Mesothelial cell of epicardium (in vitro differentiated cells): ENCODE measurements at regions not wholly inside any gene's neighbourhood (a gene's known extent, or its start where the extent isn't known, plus 50 kb on each side); places are given as distances from the start of the nearest gene placed in this dataset.

Source experiments
- DNase-seq, 2 experiments: peaks; one replicate each; pipeline ENCODE4 v3.0.0; 2021; ENCODE audit warnings: low spot score in 2 of 2; ENCODE audit not compliant: unreplicated experiment in 2 of 2
- H3K27ac Mint-ChIP-seq: 2 replicates; pipeline ENCODE4 v1.8.0; 2021; ENCODE audit warnings: mixed read lengths
- H3K27me3 Mint-ChIP-seq: 2 replicates; pipeline ENCODE4 v1.8.0; 2021; ENCODE audit warnings: low read depth, mixed read lengths
- H3K36me3 Mint-ChIP-seq: 2 replicates; pipeline ENCODE4 v1.8.0; 2021; ENCODE audit warnings: mixed read lengths
- H3K4me1 Mint-ChIP-seq: 2 replicates; pipeline ENCODE4 v1.8.0; 2021; ENCODE audit warnings: mixed read lengths
- H3K4me3 Mint-ChIP-seq: 2 replicates; pipeline ENCODE4 v1.8.0; 2021; ENCODE audit warnings: mild to moderate bottlenecking, moderate library complexity, mixed read lengths
- H3K9me3 Mint-ChIP-seq: 2 replicates; pipeline ENCODE4 v1.8.0; 2021; ENCODE audit warnings: mixed read lengths
- TF ChIP-seq, protein P1 (sequence below): fragments of 200-600 bp; sonication (generic); IDR thresholded peaks from one replicate; pipeline ENCODE4 v1.5.0; 2021; ENCODE audit warnings: antibody characterized with exemption; ENCODE audit not compliant: unreplicated experiment

DNA sequence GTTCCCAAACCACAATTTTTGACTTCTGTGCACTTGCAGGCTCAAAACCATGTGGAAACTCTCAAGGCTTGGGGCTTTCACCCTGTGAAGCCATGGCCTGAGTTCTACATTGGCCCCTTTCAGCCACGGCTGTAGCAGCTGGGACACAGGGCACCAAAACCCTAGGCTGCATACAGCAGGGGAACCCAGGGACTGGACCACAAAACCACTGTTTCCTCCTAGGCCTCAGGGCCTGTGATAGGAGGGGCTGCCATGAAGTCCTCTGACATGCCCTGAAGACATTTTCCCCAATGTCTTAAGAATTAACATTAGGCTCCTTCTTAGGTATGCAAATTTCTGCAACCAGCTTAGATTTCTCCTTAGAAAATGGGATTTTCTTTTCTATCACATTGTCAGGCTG, 312.1 kb upstream of the TUSC1 start:
- Mint-ChIP-seq H3K36me3 (no peaks in the 10 kb centered on the region), H3K4me3 (no peak overlapping the region)
- no peak for DNase-seq

DNA sequence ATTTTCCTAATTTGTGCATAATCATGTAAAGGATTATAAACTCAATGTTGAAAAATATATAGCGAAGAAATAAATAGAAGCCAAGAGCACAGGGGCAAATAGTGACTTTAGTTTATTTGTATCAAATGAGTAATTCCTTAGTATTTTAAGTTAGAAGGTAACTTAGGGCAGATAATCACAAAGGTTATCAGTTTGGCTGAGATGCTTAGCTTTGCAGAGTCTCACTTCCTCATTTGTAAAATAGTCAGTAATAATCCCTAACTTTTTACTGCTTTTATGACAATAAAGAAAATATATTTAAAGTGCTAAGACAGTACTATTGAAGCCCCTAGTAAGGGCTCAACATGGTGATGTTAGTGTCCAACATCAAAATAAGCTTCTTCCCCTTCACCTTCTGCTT, 297.4 kb upstream of the TUSC1 start:
- TF ChIP-seq, protein P1, sequence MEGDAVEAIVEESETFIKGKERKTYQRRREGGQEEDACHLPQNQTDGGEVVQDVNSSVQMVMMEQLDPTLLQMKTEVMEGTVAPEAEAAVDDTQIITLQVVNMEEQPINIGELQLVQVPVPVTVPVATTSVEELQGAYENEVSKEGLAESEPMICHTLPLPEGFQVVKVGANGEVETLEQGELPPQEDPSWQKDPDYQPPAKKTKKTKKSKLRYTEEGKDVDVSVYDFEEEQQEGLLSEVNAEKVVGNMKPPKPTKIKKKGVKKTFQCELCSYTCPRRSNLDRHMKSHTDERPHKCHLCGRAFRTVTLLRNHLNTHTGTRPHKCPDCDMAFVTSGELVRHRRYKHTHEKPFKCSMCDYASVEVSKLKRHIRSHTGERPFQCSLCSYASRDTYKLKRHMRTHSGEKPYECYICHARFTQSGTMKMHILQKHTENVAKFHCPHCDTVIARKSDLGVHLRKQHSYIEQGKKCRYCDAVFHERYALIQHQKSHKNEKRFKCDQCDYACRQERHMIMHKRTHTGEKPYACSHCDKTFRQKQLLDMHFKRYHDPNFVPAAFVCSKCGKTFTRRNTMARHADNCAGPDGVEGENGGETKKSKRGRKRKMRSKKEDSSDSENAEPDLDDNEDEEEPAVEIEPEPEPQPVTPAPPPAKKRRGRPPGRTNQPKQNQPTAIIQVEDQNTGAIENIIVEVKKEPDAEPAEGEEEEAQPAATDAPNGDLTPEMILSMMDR = no peak
- Mint-ChIP-seq H3K27ac (no peak overlapping the region), H3K27me3 (no peaks in the 10 kb centered on the region), H3K36me3 (no peaks in the 10 kb centered on the region), H3K4me3 (no peak overlapping the region), H3K9me3 (peaks cover 15% of the 10 kb centered on the region), H3K4me1 (no peaks in the 10 kb centered on the region)
- DNase-seq = no peak

More for the DNA sequence above, 312.1 kb upstream of the TUSC1 start:
- TF ChIP-seq, protein P1 = no peak
- no peaks in the 10 kb centered on the region for H3K4me1 Mint-ChIP-seq
- no peaks in the 10 kb centered on the region for H3K27me3 Mint-ChIP-seq
- H3K9me3 Mint-ChIP-seq = peaks cover 66% of the 10 kb centered on the region
- H3K27ac Mint-ChIP-seq = no peak overlapping the region

DNA sequence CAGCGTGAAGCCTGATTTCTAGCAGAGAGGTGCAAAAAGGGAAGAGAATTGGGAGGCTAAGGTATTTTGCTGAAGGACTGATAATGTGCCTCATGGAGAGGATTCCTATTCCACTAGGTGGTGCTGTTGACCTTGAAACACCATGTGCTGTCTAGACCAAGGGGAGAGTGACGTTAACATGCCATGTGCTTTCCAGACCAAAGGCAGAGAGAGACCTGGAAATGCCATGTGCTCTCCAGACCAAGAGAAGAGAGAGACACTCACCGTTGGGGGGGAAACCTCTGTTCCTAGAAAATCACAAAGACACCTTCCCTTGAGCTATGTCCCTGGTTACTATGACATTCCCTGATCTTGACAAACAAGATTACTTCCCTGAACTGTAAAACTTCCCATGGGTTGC, 286.0 kb upstream of the TUSC1 start:
- Mint-ChIP-seq H3K4me1 (no peaks in the 10 kb centered on the region), H3K4me3 (no peak overlapping the region), H3K36me3 (no peaks in the 10 kb centered on the region), H3K9me3 (peaks cover 15% of the 10 kb centered on the region), H3K27me3 (no peaks in the 10 kb centered on the region), H3K27ac (no peak overlapping the region)
- DNase-seq = no peak
- TF ChIP-seq, protein P1 = peak; percentile 24

DNA sequence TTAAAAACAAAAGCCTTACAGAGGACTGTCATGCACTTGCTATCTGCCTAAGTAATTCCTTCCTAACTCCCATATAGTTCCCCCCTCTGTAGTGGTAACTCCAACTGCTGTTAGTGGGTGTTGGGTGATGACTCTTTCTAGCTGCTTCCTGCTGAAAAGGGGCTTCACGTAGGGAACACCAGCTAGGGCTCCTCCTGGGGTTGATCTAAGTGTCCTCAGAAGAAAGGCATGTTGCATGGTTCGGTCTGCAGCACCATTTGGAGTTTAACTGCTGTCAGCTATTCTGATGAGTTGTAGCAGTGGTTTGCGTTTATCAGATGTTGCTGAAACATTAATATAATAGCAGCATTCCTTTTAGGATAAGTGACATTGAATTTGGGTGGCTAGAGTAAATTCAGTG, 281.9 kb upstream of the TUSC1 start:
- no peak overlapping the region for H3K27ac Mint-ChIP-seq
- peaks cover 10% of the 10 kb centered on the region for H3K9me3 Mint-ChIP-seq
- DNase-seq = no peak
- H3K36me3 Mint-ChIP-seq = no peaks in the 10 kb centered on the region
- TF ChIP-seq, protein P1 = no peak
- H3K4me1 Mint-ChIP-seq = no peaks in the 10 kb centered on the region
- no peak overlapping the region for H3K4me3 Mint-ChIP-seq
- no peaks in the 10 kb centered on the region for H3K27me3 Mint-ChIP-seq

DNA sequence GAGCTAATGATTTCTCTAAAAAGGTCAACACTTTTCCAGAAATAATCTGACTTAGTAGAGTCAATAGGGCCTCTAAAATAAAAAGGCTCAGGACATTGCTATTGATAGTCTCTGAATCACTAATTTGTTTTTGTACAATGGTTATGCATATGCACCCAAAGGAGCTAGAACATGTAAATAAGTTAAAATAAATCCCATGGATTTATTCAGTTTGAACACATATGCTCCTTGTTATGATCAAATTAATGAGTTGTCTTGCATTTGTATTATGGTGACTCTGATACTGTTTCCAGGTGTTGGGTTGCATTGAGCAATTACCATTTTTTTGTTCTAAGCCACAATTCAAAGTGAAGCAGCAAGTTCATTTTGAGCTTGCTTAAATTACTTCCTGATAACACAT, 276.0 kb upstream of the TUSC1 start:
- no peaks in the 10 kb centered on the region for H3K27me3 Mint-ChIP-seq
- H3K9me3 Mint-ChIP-seq = peaks cover 5% of the 10 kb centered on the region
- H3K27ac Mint-ChIP-seq = no peak overlapping the region
- H3K36me3 Mint-ChIP-seq = no peaks in the 10 kb centered on the region
- no peak overlapping the region for H3K4me3 Mint-ChIP-seq
- no peak for DNase-seq
- peaks cover 4% of the 10 kb centered on the region for H3K4me1 Mint-ChIP-seq
- TF ChIP-seq, protein P1 = no peak

DNA sequence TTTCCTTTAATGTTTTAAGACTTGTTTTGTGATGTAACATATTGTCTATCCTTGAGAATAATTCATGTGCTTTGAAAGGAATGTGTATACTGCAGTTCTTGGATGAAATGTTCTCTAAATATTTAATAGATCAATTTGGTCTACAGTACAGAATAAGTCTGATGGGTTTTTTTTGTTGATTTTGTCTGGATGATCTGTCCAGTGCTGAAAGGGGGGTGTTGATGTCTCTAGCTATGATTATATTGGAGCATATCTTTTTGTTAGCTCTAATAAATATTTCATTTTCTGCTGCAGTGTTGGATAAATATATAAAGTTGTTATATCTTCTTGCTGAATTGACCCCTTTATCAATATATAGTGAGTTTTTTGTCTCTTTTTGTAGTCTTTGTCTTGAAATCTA, 269.9 kb upstream of the TUSC1 start:
- Mint-ChIP-seq H3K4me3 (no peak overlapping the region), H3K27me3 (no peaks in the 10 kb centered on the region), H3K4me1 (peaks cover 4% of the 10 kb centered on the region), H3K36me3 (no peaks in the 10 kb centered on the region), H3K27ac (no peak overlapping the region), H3K9me3 (peaks cover 40% of the 10 kb centered on the region)
- no peak for DNase-seq
- TF ChIP-seq, protein P1 = no peak
